NCI-H524 (cell line): ENCODE measurements at regions not wholly inside any gene's neighbourhood (a gene's known extent, or its start where the extent isn't known, plus 50 kb on each side); places are given as distances from the start of the nearest gene placed in this dataset.

ENCODE experiments used
- DNase-seq, 2 experiments: peaks; one replicate each; lab custom pipeline; 2025; lab: John Stamatoyannopoulos, UW

GRCh38 chr14:97724265-97724731 lies 927.1 kb downstream of the VRK1 start:
- DNase-seq: no peak

GRCh38 chr14:97726676-97727075 lies 929.5 kb downstream of the VRK1 start:
- no peak for DNase-seq

- no peak for DNase-seq
Measured at GRCh38 chr14:97730706-97731105, 933.5 kb downstream of the VRK1 start.

GRCh38 chr14:97731800-97732199 lies 934.6 kb downstream of the VRK1 start:
- no peak for DNase-seq

GRCh38 chr14:97747316-97747715 lies 950.1 kb downstream of the VRK1 start:
- DNase-seq: no peak

- DNase-seq: no peak
Measured at GRCh38 chr14:97748616-97749015, 951.4 kb downstream of the VRK1 start.

GRCh38 chr14:97757491-97757890 lies 960.3 kb downstream of the VRK1 start:
- peak; percentile 97 to 99 for DNase-seq

- no peak for DNase-seq
Measured at GRCh38 chr14:97760050-97760449, 962.9 kb downstream of the VRK1 start.

- DNase-seq: no peak
Measured at GRCh38 chr14:97762386-97762785, 965.2 kb downstream of the VRK1 start.

- DNase-seq: no peak
Measured at GRCh38 chr14:97771340-97772045, 974.3 kb downstream of the VRK1 start.

- DNase-seq: no peak
Measured at GRCh38 chr14:97773598-97773997, 976.4 kb downstream of the VRK1 start.

GRCh38 chr14:97776890-97777558 lies 979.8 kb downstream of the VRK1 start:
- DNase-seq: no peak

GRCh38 chr14:97777622-97778355 lies 980.6 kb downstream of the VRK1 start:
- DNase-seq: no peak

GRCh38 chr14:97779140-97779539 lies 982.0 kb downstream of the VRK1 start:
- DNase-seq: no peak

GRCh38 chr14:97780804-97781203 lies 983.6 kb downstream of the VRK1 start:
- DNase-seq: no peak

- no peak for DNase-seq
Measured at GRCh38 chr14:97781961-97782360, 984.8 kb downstream of the VRK1 start.

- DNase-seq: no peak
Measured at GRCh38 chr14:97782871-97783414, 985.8 kb downstream of the VRK1 start.

GRCh38 chr14:97785495-97785894 lies 988.3 kb downstream of the VRK1 start:
- no peak for DNase-seq

GRCh38 chr14:97788364-97788763 lies 991.2 kb downstream of the VRK1 start:
- DNase-seq: no peak

- no peak for DNase-seq
Measured at GRCh38 chr14:97788846-97789526, 991.8 kb downstream of the VRK1 start.

GRCh38 chr14:97791072-97791471 lies 993.9 kb downstream of the VRK1 start:
- DNase-seq: no peak

- no peak for DNase-seq
Measured at GRCh38 chr14:97791906-97792305, 994.7 kb downstream of the VRK1 start.
